Breast epithelium (tissue), 4 donors: ENCODE measurements at regions not wholly inside any gene's neighbourhood (a gene's known extent, or its start where the extent isn't known, plus 50 kb on each side); places are given as distances from the start of the nearest gene placed in this dataset.
A peak's percentile ranks its signal among the peaks of the same experiment; 100 is the strongest.
"Not testable (repeated sequence)": the region's sequence is repeated elsewhere in the genome, so short reads cannot be mapped to it uniquely, and the experiment has no call there.

Source experiments
- DNase-seq, 2 donors: peaks; one replicate each; pipeline ENCODE4 v3.0.0-alpha.2; 2019; ENCODE audit warnings: low spot score in 2 of 2
- H3K27ac ChIP-seq, 2 donors: fragments of 200-600 bp; sonication (generic) in 1 of 2; one replicate each; pipeline ENCODE4 v1.5.1; 2016 to 2019; ENCODE audit warnings: mild to moderate bottlenecking in 1 of 2
- H3K27me3 ChIP-seq, 2 donors: fragments of 200-600 bp; sonication (generic) in 1 of 2; one replicate each; pipeline versions ENCODE4 v1.5.1 to v1.6.0; 2017 to 2019; ENCODE audit warnings: control low read depth in 1 of 2, mild to moderate bottlenecking in 1 of 2
- H3K36me3 ChIP-seq: fragments of 200-600 bp; one replicate; pipeline ENCODE4 v1.5.1; 2019
- H3K4me1 ChIP-seq, 2 donors: fragments of 200-600 bp; sonication (generic); one replicate each; pipeline ENCODE4 v1.5.1; 2016 to 2019; ENCODE audit warnings: control low read depth in 1 of 2
- H3K4me3 ChIP-seq, 3 donors: fragments of 200-600 bp; sonication (generic); 1 replicate in 2 of 3; 2 replicates in 1 of 3; pipeline ENCODE4 v1.5.1; 2016 to 2019; ENCODE audit warnings: mild to moderate bottlenecking in 3 of 3, moderate library complexity in 2 of 3
- H3K9me3 ChIP-seq, 2 donors: fragments of 200-600 bp; sonication (generic) in 1 of 2; one replicate each; pipeline ENCODE4 v1.5.1; 2016 to 2019; ENCODE audit warnings: control low read depth in 1 of 2
- POLR2A ChIP-seq: fragments of 450-650 bp; IDR thresholded peaks from one replicate; pipeline ENCODE4 v1.6.1; 2016; ENCODE audit warnings: antibody characterized with exemption, mild to moderate bottlenecking, moderate library complexity
- POLR2AphosphoS5 ChIP-seq, 3 donors: sonication (generic); formaldehyde crosslinking; IDR thresholded peaks; one replicate each; pipeline ENCODE4 v1.6.1; 2017; ENCODE audit warnings: antibody characterized with exemption in 3 of 3
- intact Hi-C: fragments of 100-400 bp; cut with DNase I; formaldehyde crosslinking; loops from one replicate; pipeline ENCODE4 v1.15.1; 2023; ENCODE audit warnings: low total_unique reads
- TF ChIP-seq, protein P1 (sequence below), 3 donors: fragments of 450-650 bp; IDR thresholded peaks; one replicate each; pipeline ENCODE4 v1.5.1; 2016 to 2017; ENCODE audit warnings: antibody characterized with exemption in 3 of 3, mild to moderate bottlenecking in 3 of 3, moderate library complexity in 3 of 3

DNA sequence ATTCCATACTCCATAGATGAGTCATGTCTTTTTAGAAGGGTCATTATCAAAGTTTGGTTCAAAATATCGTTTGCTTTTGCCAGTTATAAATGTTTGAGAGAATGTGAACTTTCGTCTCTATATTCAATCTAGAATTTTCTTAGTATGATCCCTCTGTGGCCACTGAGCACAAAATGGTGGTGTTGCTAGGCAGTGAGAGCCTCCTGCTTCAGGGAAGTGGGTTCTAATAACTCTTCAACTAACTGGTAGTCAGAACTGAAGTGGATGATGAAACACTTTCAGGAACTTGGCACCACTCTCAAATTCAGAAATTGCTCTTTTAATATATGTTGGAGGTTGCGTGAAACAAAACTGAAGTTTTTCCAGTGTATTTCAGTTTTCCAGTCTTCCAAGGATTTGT is 125.0 kb upstream of the DOK5 start:
- Histone ChIP-seq H3K4me1 (no peaks in the 10 kb centered on the region), H3K36me3 (no peaks in the 10 kb centered on the region), H3K9me3 (no peaks in the 10 kb centered on the region), H3K27me3 (no peaks in the 10 kb centered on the region), H3K27ac (no peak overlapping the region), H3K4me3 (no peak overlapping the region)
- intact Hi-C loops = no loop called here
- TF ChIP-seq POLR2A = no peak
- no peak for TF ChIP-seq POLR2AphosphoS5 (IDR thresholded peaks at IDR 0.05)
- TF ChIP-seq, protein P1, sequence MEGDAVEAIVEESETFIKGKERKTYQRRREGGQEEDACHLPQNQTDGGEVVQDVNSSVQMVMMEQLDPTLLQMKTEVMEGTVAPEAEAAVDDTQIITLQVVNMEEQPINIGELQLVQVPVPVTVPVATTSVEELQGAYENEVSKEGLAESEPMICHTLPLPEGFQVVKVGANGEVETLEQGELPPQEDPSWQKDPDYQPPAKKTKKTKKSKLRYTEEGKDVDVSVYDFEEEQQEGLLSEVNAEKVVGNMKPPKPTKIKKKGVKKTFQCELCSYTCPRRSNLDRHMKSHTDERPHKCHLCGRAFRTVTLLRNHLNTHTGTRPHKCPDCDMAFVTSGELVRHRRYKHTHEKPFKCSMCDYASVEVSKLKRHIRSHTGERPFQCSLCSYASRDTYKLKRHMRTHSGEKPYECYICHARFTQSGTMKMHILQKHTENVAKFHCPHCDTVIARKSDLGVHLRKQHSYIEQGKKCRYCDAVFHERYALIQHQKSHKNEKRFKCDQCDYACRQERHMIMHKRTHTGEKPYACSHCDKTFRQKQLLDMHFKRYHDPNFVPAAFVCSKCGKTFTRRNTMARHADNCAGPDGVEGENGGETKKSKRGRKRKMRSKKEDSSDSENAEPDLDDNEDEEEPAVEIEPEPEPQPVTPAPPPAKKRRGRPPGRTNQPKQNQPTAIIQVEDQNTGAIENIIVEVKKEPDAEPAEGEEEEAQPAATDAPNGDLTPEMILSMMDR (IDR thresholded peaks at IDR 0.05) = no peak
- no peak for DNase-seq

DNA sequence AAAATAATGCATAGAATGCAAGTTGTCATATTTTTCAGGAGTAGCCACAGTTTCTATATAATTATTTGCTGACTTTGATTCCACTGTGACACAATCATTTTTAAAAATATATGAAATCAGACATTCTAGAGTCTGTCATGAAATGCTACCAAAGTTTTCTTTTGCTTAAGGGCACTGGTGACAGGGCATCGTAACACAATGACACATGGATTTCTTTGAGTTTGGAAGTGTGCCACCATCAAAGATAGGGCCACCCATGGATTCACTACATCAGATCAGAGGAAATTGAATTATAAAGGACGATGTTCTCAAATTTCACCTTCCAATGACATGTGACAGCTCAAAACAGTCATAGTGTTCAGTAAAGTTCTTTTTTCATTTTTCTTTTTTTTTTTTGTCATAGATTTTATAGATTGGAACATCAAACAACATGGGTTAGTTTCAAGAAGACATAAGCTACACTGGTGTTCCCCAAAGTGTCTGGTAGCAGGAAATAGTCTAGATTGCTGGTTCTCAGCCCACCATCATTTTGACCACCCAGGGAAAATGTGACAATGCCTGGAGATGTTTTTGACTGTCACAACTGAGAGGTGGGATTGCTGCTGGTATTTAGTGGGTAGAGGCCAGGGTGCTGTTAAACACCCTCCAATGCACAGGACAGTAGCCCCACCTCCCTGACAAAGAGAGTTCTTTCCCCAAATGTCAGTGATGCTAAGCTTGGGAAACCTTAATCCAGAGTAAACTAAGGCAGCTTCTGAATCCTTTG is 123.8 kb upstream of the DOK5 start:
- Histone ChIP-seq H3K4me3 (no peak overlapping the region), H3K9me3 (no peaks in the 10 kb centered on the region), H3K4me1 (no peaks in the 10 kb centered on the region), H3K27ac (no peak overlapping the region), H3K27me3 (no peaks in the 10 kb centered on the region), H3K36me3 (no peaks in the 10 kb centered on the region)
- no peak for DNase-seq
- TF ChIP-seq POLR2AphosphoS5 (IDR thresholded peaks at IDR 0.05) = no peak
- TF ChIP-seq, protein P1 (IDR thresholded peaks at IDR 0.05) = no peak
- no peak for TF ChIP-seq POLR2A
- intact Hi-C loops = no loop called here

DNA sequence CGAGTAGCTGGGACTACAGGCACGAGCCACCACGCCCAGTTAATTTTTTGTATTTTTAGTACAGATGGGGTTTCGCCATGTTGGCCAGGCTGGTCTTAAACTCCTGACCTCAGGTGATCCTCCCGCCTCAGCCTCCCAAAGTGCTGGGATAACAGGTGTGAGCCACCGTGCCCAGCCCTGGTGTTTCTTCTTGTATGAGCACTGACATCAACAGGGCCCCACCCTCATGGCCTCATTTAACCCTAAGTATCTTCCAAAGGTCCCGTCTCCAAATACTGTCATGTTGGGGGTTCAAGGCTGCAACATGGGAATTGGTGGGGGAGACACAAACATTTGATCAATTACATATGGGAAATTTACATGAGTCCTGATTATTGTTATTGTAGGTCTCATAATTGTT is 122.9 kb upstream of the DOK5 start:
- H3K4me1 ChIP-seq, H3K9me3 ChIP-seq, DNase-seq, H3K36me3 ChIP-seq, intact Hi-C loops, H3K4me3 ChIP-seq, H3K27me3 ChIP-seq, H3K27ac ChIP-seq: not testable (repeated sequence)

DNA sequence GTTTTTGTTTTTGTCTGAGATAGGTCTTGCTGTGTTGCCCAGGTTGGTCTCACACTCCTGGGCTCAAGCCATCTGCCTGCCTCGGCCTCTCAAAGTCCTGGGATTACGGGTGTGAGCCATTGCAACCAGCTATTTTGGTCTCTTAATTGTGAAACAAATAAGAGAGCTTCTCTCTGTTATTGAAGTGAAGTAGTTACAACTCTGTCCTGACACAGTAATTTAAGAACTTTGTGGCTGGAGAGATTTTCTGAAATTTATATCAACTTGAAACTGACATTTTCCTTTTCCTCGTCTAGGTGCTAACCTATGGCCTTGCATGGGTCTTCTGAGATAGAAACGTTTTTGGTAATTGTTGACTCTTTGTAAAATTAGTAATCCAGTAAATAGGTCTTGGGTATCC is 122.1 kb upstream of the DOK5 start:
- no peak overlapping the region for H3K27ac ChIP-seq
- no peak for DNase-seq
- no peak overlapping the region for H3K4me3 ChIP-seq
- H3K9me3 ChIP-seq = no peaks in the 10 kb centered on the region
- H3K4me1 ChIP-seq = no peaks in the 10 kb centered on the region
- H3K36me3 ChIP-seq = no peaks in the 10 kb centered on the region
- intact Hi-C loops = no loop called here
- TF ChIP-seq, protein P1 (IDR thresholded peaks at IDR 0.05) = no peak
- no peaks in the 10 kb centered on the region for H3K27me3 ChIP-seq

DNA sequence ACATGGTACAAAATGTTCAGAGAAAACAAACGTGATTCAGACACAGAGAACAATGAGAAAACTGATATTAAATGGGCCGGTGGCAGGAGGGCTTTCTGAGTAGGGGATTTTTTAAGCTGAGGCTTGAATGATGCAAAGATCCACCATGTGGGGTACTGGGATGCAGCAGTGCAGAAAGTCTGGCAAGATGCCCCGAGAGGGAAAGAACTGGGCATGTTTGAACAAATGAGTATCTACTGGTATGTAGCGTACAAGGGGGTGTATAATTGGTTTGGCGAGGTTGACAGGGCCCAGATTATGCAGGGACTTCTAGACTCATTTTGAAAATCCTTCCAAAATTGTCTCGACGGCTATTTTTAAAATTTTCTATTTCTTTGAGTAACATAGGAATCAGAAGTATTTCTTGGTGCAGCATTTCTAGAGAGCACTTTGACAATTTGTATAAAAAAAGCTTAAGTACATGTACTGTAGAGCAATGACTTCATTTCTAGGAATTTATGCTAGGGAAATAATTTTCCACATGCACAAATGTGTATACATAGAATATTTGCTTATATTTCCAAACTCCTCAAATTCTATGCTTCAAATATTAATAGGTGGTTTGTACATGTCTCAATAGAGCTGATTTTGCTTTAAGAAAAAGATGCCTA is 119.6 kb upstream of the DOK5 start:
- DNase-seq = peak in 1 of 2 donors; percentile 43
- no peaks in the 10 kb centered on the region for H3K27me3 ChIP-seq
- no peak overlapping the region for H3K4me3 ChIP-seq
- TF ChIP-seq POLR2AphosphoS5 (IDR thresholded peaks at IDR 0.05) = no peak
- TF ChIP-seq, protein P1 (IDR thresholded peaks at IDR 0.05) = no peak
- no peak for TF ChIP-seq POLR2A
- no peaks in the 10 kb centered on the region for H3K9me3 ChIP-seq
- intact Hi-C loops = no loop called here
- no peaks in the 10 kb centered on the region for H3K4me1 ChIP-seq
- no peak overlapping the region for H3K27ac ChIP-seq
- H3K36me3 ChIP-seq = no peaks in the 10 kb centered on the region
